Esophagus squamous epithelium (tissue), 5 donors: ENCODE measurements at regions not wholly inside any gene's neighbourhood (a gene's known extent, or its start where the extent isn't known, plus 50 kb on each side); places are given as distances from the start of the nearest gene placed in this dataset.

Source experiments
- DNase-seq: peaks from one replicate; lab custom pipeline; 2025; lab: John Stamatoyannopoulos, UW
- H3K27ac ChIP-seq, 4 donors: fragments of 200-600 bp; sonication (generic); one replicate each; pipeline ENCODE4 v1.5.1; 2016 to 2019; ENCODE audit warnings: mild to moderate bottlenecking in 1 of 4
- H3K27me3 ChIP-seq, 4 donors: fragments of 200-600 bp; sonication (generic); 1 replicate in 3 of 4; 2 replicates in 1 of 4; pipeline versions ENCODE4 v1.5.1 to v1.6.0; 2017 to 2021; ENCODE audit warnings: antibody characterized with exemption in 1 of 4
- H3K36me3 ChIP-seq, 3 donors: fragments of 200-600 bp; sonication (generic); one replicate each; pipeline ENCODE4 v1.5.1; 2016 to 2019
- H3K4me1 ChIP-seq, 3 donors: fragments of 200-600 bp; sonication (generic); one replicate each; pipeline ENCODE4 v1.5.1; 2017 to 2019
- H3K4me3 ChIP-seq, 4 donors: fragments of 200-600 bp; sonication (generic); 1 replicate in 3 of 4; 2 replicates in 1 of 4; pipeline ENCODE4 v1.5.1; 2016 to 2019; ENCODE audit warnings: mild to moderate bottlenecking in 2 of 4, moderate library complexity in 1 of 4
- H3K9me3 ChIP-seq, 3 donors: fragments of 200-600 bp; sonication (generic); one replicate each; pipeline ENCODE4 v1.5.1; 2016 to 2019
- POLR2A ChIP-seq, 4 donors: fragments of 450-650 bp; IDR thresholded peaks; one replicate each; pipeline ENCODE4 v1.6.1; 2017; ENCODE audit warnings: antibody characterized with exemption in 4 of 4, mild to moderate bottlenecking in 4 of 4, moderate library complexity in 3 of 4
- WGBS, 2 donors: methylation state at CpG; one replicate each; pipeline ENCODE4 v1.1.5; 2018; 5-methylcytosine and 5-hydroxymethylcytosine counted together
- intact Hi-C: fragments of 100-400 bp; cut with DNase I; formaldehyde crosslinking; loops from one replicate; pipeline ENCODE4 v1.15.0; 2022
- TF ChIP-seq, protein P1 (sequence below), 6 experiments: fragments of 450-650 bp in 4 of 6; fragments of 200-600 bp in 2 of 6; sonication (generic) in 2 of 6; IDR thresholded peaks; one replicate each; pipeline ENCODE4 v1.5.1; 2016 to 2019; ENCODE audit warnings: antibody characterized with exemption in 6 of 6, mild to moderate bottlenecking in 4 of 6, moderate library complexity in 4 of 6
- donor health status: DM: yes; HTN: yes; CAD: no.

DNA sequence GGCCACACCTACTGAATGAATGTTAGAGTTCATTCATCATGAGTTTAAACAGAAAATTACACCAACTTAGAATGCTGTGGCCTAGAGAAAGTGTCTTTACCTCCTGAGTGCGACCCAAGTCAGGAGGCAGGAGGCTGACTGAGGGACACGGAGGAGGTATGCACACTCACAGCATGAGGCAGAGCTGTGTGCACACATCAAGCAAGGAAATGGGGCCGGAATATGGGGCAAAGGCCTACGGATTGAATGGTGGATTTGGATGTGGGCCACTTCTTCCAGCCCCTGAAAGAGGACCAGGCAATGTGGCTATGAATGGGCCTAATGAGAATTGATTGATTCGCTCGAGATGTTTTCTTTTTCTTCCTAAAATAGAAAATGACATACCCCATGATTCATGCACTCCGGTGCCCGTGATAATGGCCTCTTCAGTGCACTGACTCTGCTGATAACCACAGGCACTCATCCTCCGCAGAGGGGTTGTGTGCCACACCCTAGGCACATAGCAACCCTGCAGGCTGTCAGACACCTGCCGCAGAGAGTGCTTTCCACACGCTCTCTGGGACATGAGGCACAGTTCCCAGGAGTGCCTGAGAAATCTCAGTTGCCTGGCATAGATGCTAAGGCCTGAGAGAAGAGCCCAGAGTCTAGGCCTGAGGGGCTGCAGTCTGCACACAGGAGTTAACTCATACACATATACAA is 155.5 kb downstream of the GLUL start:
- no peak for DNase-seq
- TF ChIP-seq, protein P1, sequence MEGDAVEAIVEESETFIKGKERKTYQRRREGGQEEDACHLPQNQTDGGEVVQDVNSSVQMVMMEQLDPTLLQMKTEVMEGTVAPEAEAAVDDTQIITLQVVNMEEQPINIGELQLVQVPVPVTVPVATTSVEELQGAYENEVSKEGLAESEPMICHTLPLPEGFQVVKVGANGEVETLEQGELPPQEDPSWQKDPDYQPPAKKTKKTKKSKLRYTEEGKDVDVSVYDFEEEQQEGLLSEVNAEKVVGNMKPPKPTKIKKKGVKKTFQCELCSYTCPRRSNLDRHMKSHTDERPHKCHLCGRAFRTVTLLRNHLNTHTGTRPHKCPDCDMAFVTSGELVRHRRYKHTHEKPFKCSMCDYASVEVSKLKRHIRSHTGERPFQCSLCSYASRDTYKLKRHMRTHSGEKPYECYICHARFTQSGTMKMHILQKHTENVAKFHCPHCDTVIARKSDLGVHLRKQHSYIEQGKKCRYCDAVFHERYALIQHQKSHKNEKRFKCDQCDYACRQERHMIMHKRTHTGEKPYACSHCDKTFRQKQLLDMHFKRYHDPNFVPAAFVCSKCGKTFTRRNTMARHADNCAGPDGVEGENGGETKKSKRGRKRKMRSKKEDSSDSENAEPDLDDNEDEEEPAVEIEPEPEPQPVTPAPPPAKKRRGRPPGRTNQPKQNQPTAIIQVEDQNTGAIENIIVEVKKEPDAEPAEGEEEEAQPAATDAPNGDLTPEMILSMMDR (IDR thresholded peaks at IDR 0.05), result no peak
- no peak for TF ChIP-seq POLR2A (IDR thresholded peaks at IDR 0.05)
- no peaks in the 10 kb centered on the region for H3K9me3 ChIP-seq
- H3K4me1 ChIP-seq, result peaks cover 0 to 21% (median 6%) of the 10 kb centered on the region in 3 donors
- WGBS, 2 donors, result 53 to 63% methylated on average over 8 to 9 of the region's 11 CpGs
- H3K27ac ChIP-seq, result no peak overlapping the region
- no peak overlapping the region for H3K4me3 ChIP-seq
- H3K27me3 ChIP-seq, result no peaks in the 10 kb centered on the region
- intact Hi-C loops, result no loop called here
- no peaks in the 10 kb centered on the region for H3K36me3 ChIP-seq

DNA sequence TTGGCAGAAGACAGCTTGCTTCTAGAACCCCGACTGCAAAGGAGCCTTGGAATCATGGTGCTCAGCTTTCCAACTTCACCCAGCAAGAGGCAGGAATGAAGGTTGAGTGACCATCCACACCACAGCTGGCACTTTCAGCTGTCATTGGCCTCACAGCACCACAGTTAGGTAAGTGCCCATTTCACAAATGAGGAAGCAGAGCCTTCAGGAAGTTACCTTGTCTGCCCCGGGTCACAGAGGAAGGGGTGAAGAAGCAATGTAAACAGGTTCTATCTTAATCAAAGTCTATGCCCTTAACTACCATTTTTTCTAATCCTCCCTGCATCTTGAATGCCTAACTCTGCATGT is 156.0 kb downstream of the GLUL start:
- intact Hi-C loops, result no loop called here
- no peaks in the 10 kb centered on the region for H3K36me3 ChIP-seq
- no peak for TF ChIP-seq POLR2A (IDR thresholded peaks at IDR 0.05)
- TF ChIP-seq, protein P1 (IDR thresholded peaks at IDR 0.05), result no peak
- 20 to 60% methylated on average over 1 to 2 of the region's 2 CpGs for WGBS, 2 donors
- no peak overlapping the region for H3K27ac ChIP-seq
- peaks cover 0 to 26% (median 7%) of the 10 kb centered on the region in 3 donors for H3K4me1 ChIP-seq
- H3K4me3 ChIP-seq, result no peak overlapping the region
- H3K9me3 ChIP-seq, result no peaks in the 10 kb centered on the region
- no peaks in the 10 kb centered on the region for H3K27me3 ChIP-seq
- DNase-seq, result no peak

DNA sequence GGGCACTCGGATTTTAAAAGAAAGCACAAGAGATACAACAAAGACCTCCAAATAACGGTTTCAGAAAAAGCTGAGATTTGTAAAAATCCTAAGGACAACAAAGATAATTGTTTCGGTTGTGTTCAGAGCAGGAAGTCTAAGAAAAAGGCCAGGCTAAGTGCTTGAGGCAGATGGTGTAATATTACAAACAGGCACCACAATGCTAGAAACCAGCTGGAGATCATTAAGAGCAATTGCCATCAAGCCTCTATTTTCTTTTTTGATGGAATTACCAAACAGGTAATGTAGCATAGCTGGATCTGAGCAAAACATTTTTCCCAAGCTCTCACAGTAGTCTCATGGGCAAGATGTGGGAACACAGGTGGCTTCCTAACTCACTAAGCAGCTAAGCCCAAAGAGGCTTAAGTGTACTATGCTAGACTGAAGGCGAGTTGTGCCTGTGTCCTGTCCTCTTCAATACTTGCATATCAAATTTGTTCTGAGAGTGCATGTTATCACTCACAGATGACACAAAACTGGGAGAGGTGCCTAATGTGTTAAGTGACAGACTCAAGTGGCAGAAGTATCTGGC is 161.6 kb downstream of the GLUL start:
- TF ChIP-seq, protein P1 (IDR thresholded peaks at IDR 0.05), result no peak
- TF ChIP-seq POLR2A (IDR thresholded peaks at IDR 0.05), result no peak
- Histone ChIP-seq H3K4me3 (no peak overlapping the region), H3K4me1 (peaks cover 19 to 40% (median 21%) of the 10 kb centered on the region in 3 donors), H3K9me3 (no peaks in the 10 kb centered on the region), H3K27me3 (no peaks in the 10 kb centered on the region), H3K27ac (peak overlapping the region in 3 of 4 donors; percentile 34 to 39 (median 38)), H3K36me3 (no peaks in the 10 kb centered on the region)
- intact Hi-C loops, result no loop called here
- no peak for DNase-seq
- 41 to 61% methylated on average over 4 of the region's 4 CpGs for WGBS, 2 donors

DNA sequence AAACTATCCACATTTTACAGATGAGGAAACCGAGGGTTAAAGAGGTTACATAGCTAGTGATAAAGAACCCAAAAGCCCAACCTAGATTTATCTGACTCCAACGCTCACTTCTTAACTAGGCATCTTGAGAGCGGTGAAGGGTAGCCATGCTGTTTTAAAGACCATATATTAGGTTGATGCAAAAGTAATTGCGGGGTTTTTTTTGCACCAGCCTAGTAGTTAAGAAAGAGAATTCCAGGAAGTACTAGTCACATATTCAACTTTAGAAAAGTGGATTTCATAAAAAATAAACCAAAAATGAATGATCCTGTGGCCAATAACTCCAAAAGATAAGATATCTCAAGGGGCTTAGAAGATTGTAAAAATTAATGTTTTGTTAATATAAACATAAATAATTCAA is 162.1 kb downstream of the GLUL start:
- WGBS, 2 donors, result 86 to 94% methylated on average over 4 of the region's 4 CpGs

More for the DNA sequence above, 162.1 kb downstream of the GLUL start:
- H3K4me3 ChIP-seq, result no peak overlapping the region
- H3K27ac ChIP-seq, result peak overlapping the region in 1 of 4 donors; percentile 34
- DNase-seq, result no peak
- TF ChIP-seq POLR2A (IDR thresholded peaks at IDR 0.05), result no peak
- TF ChIP-seq, protein P1 (IDR thresholded peaks at IDR 0.05), result no peak
- no peaks in the 10 kb centered on the region for H3K9me3 ChIP-seq
- no peaks in the 10 kb centered on the region for H3K27me3 ChIP-seq
- peaks cover 19 to 40% (median 21%) of the 10 kb centered on the region in 3 donors for H3K4me1 ChIP-seq
- H3K36me3 ChIP-seq, result no peaks in the 10 kb centered on the region
- intact Hi-C loops, result no loop called here
